ENCODE measurements at regions not wholly inside any gene's neighbourhood (a gene's known extent, or its start where the extent isn't known, plus 50 kb on each side); places are given as distances from the start of the nearest gene placed in this dataset.
"Not testable (repeated sequence)": the region's sequence is repeated elsewhere in the genome, so short reads cannot be mapped to it uniquely, and the experiment has no call there.

- DNase-seq (no peak), ATAC-seq (ENCODE audit: low read depth) (no peak)
- CTCF ChIA-PET: no interaction called here
- Mint-ChIP-seq H3K27me3 (no peaks in the 10 kb centered on the region), H3K4me1 (no peaks in the 10 kb centered on the region), H3K36me3 (ENCODE audit: low read depth) (no peaks in the 10 kb centered on the region), H3K27ac (no peak overlapping the region), H3K4me3 (no peak overlapping the region), H3K9me3 (peaks cover 5% of the 10 kb centered on the region)
- intact Hi-C loops (cut with micrococcal nuclease): no loop called here
- POLR2A ChIA-PET: no interaction called here
- no peak for TF ChIP-seq CTCF (IDR thresholded peaks at IDR 0.05)
These were observed 242.6 kb downstream of the SLC4A3 start for GRCh38 chr2:219870041-219870440.

GRCh38 chr2:219871351-219871750 is 243.9 kb downstream of the SLC4A3 start:
- H3K27ac Mint-ChIP-seq: no peak overlapping the region
- ChIA-PET POLR2A (no interaction called here), CTCF (no interaction called here)
- no peak for TF ChIP-seq CTCF (IDR thresholded peaks at IDR 0.05)
- no peak for ATAC-seq (ENCODE audit: low read depth)
- no peak overlapping the region for H3K4me3 Mint-ChIP-seq
- H3K4me1 Mint-ChIP-seq: no peaks in the 10 kb centered on the region
- no peak for DNase-seq
- peaks cover 5% of the 10 kb centered on the region for H3K9me3 Mint-ChIP-seq
- no peaks in the 10 kb centered on the region for H3K27me3 Mint-ChIP-seq
- intact Hi-C loops (cut with micrococcal nuclease): no loop called here
- H3K36me3 Mint-ChIP-seq (ENCODE audit: low read depth): no peaks in the 10 kb centered on the region

- no peak for ATAC-seq (ENCODE audit: low read depth)
- no peak for DNase-seq
- H3K4me3 Mint-ChIP-seq: no peak overlapping the region
- peaks cover 4% of the 10 kb centered on the region for H3K9me3 Mint-ChIP-seq
- no peak overlapping the region for H3K27ac Mint-ChIP-seq
- H3K4me1 Mint-ChIP-seq: no peaks in the 10 kb centered on the region
- ChIA-PET CTCF (no interaction called here), POLR2A (no interaction called here)
- no peak for TF ChIP-seq CTCF (IDR thresholded peaks at IDR 0.05)
- no peaks in the 10 kb centered on the region for H3K36me3 Mint-ChIP-seq (ENCODE audit: low read depth)
- H3K27me3 Mint-ChIP-seq: no peaks in the 10 kb centered on the region
- intact Hi-C loops (cut with micrococcal nuclease): no loop called here
These were observed 247.6 kb downstream of the SLC4A3 start for GRCh38 chr2:219875036-219875435.

GRCh38 chr2:219875986-219876385 is 248.6 kb downstream of the SLC4A3 start:
- H3K36me3 Mint-ChIP-seq (ENCODE audit: low read depth); H3K9me3 Mint-ChIP-seq; H3K4me1 Mint-ChIP-seq; DNase-seq; intact Hi-C loops (cut with micrococcal nuclease); H3K27ac Mint-ChIP-seq; H3K27me3 Mint-ChIP-seq; POLR2A ChIA-PET; CTCF ChIA-PET; ATAC-seq (ENCODE audit: low read depth); H3K4me3 Mint-ChIP-seq: not testable (repeated sequence)

- intact Hi-C loops (cut with micrococcal nuclease): no loop called here
- CTCF ChIA-PET: no interaction called here
- POLR2A ChIA-PET: no interaction called here
- ATAC-seq (ENCODE audit: low read depth): no peak
- Mint-ChIP-seq H3K4me3 (no peak overlapping the region), H3K9me3 (peaks cover 4% of the 10 kb centered on the region), H3K36me3 (ENCODE audit: low read depth) (no peaks in the 10 kb centered on the region), H3K4me1 (no peaks in the 10 kb centered on the region), H3K27me3 (no peaks in the 10 kb centered on the region), H3K27ac (no peak overlapping the region)
- no peak for TF ChIP-seq CTCF (IDR thresholded peaks at IDR 0.05)
- DNase-seq: no peak
These were observed 249.5 kb downstream of the SLC4A3 start for GRCh38 chr2:219876931-219877330.

- intact Hi-C loops (cut with micrococcal nuclease): no loop called here
- Mint-ChIP-seq H3K9me3 (peaks cover 4% of the 10 kb centered on the region), H3K27ac (no peak overlapping the region), H3K4me1 (no peaks in the 10 kb centered on the region), H3K36me3 (ENCODE audit: low read depth) (no peaks in the 10 kb centered on the region), H3K4me3 (no peak overlapping the region), H3K27me3 (no peaks in the 10 kb centered on the region)
- POLR2A ChIA-PET: no interaction called here
- CTCF ChIA-PET: no interaction called here
- no peak for TF ChIP-seq CTCF (IDR thresholded peaks at IDR 0.05)
- DNase-seq (no peak), ATAC-seq (ENCODE audit: low read depth) (no peak)
These were observed 250.3 kb downstream of the SLC4A3 start for GRCh38 chr2:219877728-219878127.
